Lower lobe of right lung (tissue), 2 donors: ENCODE measurements at regions not wholly inside any gene's neighbourhood (a gene's known extent, or its start where the extent isn't known, plus 50 kb on each side); places are given as distances from the start of the nearest gene placed in this dataset.

Experiments
- ATAC-seq, 2 donors: fragments of 200-7000 bp; cut with Tn5 transposase; one replicate each; pipeline ENCODE4 v1.9.1; 2020 to 2022; ENCODE audit warnings: mild to moderate bottlenecking in 2 of 2, moderate library complexity in 2 of 2
- DNase-seq: peaks from one replicate; pipeline ENCODE4 v3.0.0-alpha.2; 2020
- H3K27ac ChIP-seq: fragments of 200-600 bp; one replicate; pipeline ENCODE4 v1.8.0; 2022
- H3K27me3 ChIP-seq: fragments of 200-600 bp; one replicate; pipeline ENCODE4 v1.8.0; 2022; ENCODE audit warnings: low read depth
- H3K36me3 ChIP-seq: fragments of 200-600 bp; one replicate; pipeline ENCODE4 v1.8.0; 2022; ENCODE audit warnings: mild to moderate bottlenecking
- H3K4me1 ChIP-seq: fragments of 200-600 bp; one replicate; pipeline ENCODE4 v1.8.0; 2022
- H3K4me3 ChIP-seq: fragments of 200-600 bp; one replicate; pipeline ENCODE4 v1.8.0; 2022; ENCODE audit warnings: mild to moderate bottlenecking
- H3K9me3 ChIP-seq: fragments of 200-600 bp; one replicate; pipeline ENCODE4 v1.8.0; 2022
- intact Hi-C: fragments of 100-400 bp; cut with DNase I; formaldehyde crosslinking; loops from one replicate; pipeline ENCODE4 v1.11.0; 2022
- TF ChIP-seq, protein P1 (sequence below): fragments of 200-600 bp; IDR thresholded peaks from one replicate; pipeline ENCODE4 v1.8.0; 2022; ENCODE audit warnings: antibody characterized with exemption, mild to moderate bottlenecking
- donor health status: DM: no; HTN: yes; CAD: no; lungs with severe emphysema.

DNA sequence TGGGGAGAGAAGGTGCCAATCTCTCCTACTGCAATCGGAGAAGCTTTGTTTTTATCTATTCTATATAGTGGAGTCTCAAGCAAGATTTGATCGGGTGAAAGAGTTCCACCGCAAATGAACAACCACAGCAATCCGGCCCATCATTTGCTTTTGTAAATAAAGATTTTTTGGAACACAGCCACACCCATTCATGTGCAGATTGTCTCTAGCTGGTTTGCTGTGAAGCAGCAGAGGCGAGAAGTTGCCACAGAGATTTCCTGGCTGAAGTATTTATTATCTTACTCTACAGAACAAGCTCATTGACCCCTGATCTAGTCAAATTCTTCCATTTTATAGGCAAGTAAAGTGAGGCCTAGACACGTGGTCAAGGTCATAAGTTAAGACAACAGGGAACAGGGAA lies 195.5 kb upstream of the TNRC6C start:
- no peaks in the 10 kb centered on the region for H3K27me3 ChIP-seq
- no peak overlapping the region for H3K27ac ChIP-seq
- no peak for DNase-seq
- no peak overlapping the region for H3K4me3 ChIP-seq
- H3K4me1 ChIP-seq, result no peaks in the 10 kb centered on the region
- no peaks in the 10 kb centered on the region for H3K36me3 ChIP-seq
- no peaks in the 10 kb centered on the region for H3K9me3 ChIP-seq
- ATAC-seq, result no peak
- intact Hi-C loops, result no loop called here
- TF ChIP-seq, protein P1, sequence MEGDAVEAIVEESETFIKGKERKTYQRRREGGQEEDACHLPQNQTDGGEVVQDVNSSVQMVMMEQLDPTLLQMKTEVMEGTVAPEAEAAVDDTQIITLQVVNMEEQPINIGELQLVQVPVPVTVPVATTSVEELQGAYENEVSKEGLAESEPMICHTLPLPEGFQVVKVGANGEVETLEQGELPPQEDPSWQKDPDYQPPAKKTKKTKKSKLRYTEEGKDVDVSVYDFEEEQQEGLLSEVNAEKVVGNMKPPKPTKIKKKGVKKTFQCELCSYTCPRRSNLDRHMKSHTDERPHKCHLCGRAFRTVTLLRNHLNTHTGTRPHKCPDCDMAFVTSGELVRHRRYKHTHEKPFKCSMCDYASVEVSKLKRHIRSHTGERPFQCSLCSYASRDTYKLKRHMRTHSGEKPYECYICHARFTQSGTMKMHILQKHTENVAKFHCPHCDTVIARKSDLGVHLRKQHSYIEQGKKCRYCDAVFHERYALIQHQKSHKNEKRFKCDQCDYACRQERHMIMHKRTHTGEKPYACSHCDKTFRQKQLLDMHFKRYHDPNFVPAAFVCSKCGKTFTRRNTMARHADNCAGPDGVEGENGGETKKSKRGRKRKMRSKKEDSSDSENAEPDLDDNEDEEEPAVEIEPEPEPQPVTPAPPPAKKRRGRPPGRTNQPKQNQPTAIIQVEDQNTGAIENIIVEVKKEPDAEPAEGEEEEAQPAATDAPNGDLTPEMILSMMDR, result no peak

DNA sequence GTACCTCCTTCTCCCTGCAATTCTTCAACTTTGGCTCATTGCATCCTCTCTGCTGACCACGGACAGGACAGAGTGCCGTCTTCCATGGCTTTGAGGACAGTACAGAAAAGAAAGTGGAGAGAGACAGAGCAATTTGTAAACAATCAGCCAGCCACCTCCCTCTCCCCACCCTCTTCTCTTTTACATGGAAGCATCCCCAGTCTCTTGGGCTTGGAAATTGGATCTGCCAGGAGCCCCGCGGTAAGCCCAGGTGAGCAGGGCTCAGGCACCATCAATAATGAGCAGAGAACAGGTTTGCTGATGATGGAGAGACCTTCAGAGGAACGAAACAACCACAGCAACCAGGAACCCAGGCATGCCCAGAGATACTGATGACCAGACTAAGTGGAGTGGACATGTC lies 194.9 kb upstream of the TNRC6C start:
- DNase-seq (no peak), ATAC-seq (no peak)
- Histone ChIP-seq H3K36me3 (no peaks in the 10 kb centered on the region), H3K4me3 (no peak overlapping the region), H3K27me3 (no peaks in the 10 kb centered on the region), H3K4me1 (no peaks in the 10 kb centered on the region), H3K27ac (no peak overlapping the region), H3K9me3 (no peaks in the 10 kb centered on the region)
- intact Hi-C loops, result no loop called here
- TF ChIP-seq, protein P1, result no peak

DNA sequence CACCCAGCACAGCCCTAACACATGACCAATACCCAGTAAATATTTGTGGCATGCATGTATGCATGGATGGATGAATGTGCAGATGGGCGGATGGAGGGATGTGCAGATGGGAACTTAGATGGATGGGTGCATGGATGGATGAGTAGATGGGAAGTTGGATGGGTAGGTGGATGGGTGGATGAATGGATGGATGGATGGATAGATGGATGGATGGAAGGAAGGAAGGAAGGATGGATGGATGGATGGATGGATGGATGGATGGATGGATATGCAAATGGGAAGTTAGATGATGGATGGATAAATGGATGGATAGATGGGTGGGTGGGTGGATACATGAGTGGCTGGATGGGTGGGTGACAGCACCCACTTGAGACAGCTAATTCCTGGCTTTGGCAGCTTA lies 193.2 kb upstream of the TNRC6C start:
- H3K4me3 ChIP-seq, result no peak overlapping the region
- no peaks in the 10 kb centered on the region for H3K27me3 ChIP-seq
- intact Hi-C loops, result no loop called here
- ATAC-seq (no peak), DNase-seq (no peak)
- H3K4me1 ChIP-seq, result no peaks in the 10 kb centered on the region
- H3K9me3 ChIP-seq, result no peaks in the 10 kb centered on the region
- TF ChIP-seq, protein P1, result no peak
- H3K27ac ChIP-seq, result no peak overlapping the region
- H3K36me3 ChIP-seq, result no peaks in the 10 kb centered on the region

DNA sequence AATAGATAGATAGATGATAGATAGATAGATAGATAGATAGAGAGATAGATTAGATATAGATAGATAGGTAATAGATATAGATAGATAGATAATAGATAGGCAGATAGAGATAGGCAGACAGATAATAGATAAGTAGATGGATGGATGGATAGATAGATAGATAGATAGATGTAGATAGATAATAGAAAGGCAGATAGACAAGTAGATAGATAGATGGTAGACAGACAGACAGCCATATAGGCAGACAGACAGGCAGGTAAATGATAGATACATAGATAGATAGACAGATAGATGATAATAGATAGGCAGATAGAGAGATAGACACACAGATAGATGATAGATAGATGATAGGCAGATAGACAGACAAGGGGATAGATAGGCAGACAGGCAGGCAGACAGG lies 191.4 kb upstream of the TNRC6C start:
- intact Hi-C loops, result no loop called here
- Histone ChIP-seq H3K36me3 (no peaks in the 10 kb centered on the region), H3K27ac (no peak overlapping the region), H3K4me1 (no peaks in the 10 kb centered on the region), H3K9me3 (no peaks in the 10 kb centered on the region), H3K4me3 (no peak overlapping the region), H3K27me3 (no peaks in the 10 kb centered on the region)
- ATAC-seq (no peak), DNase-seq (no peak)
- TF ChIP-seq, protein P1, result no peak

DNA sequence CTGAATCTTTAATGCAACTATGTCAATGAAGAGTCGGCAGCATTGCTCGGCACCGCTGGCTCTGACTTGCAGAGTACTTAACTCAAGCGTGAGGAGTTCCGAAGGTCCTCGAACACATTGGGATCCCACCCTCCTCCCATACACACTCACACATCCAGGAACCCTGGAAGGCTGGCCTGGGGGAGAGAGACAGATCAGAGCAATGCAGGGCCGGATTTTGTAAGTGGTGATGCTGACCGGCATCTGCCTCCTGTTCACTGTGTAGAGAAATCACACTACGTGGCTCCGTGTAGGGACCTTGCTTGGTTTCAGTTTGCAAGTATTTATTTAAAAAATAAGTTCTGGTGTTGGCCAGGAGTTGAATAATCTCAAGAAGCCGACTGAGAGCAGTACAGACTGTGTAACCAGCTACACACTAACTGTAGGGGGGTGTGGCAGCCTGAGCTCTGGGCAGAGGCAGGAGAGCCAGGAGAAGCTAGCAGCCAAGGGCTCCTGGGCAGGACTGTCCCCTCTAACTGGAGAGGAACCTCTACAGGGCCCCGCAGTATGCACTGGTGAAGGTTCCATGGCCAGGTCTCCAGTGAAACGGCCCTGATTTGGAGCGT lies 190.2 kb upstream of the TNRC6C start:
- intact Hi-C loops, result no loop called here
- Histone ChIP-seq H3K4me1 (no peaks in the 10 kb centered on the region), H3K27ac (no peak overlapping the region), H3K9me3 (no peaks in the 10 kb centered on the region), H3K36me3 (no peaks in the 10 kb centered on the region), H3K4me3 (no peak overlapping the region), H3K27me3 (no peaks in the 10 kb centered on the region)
- TF ChIP-seq, protein P1, result no peak
- peak; percentile 64 to 70 for ATAC-seq
- DNase-seq, result no peak
